Stimulated activated CD4-positive, alpha-beta T cell treated with anti-CD3 and anti-CD28 coated beads, Interleukin-12 subunit alpha, Interleukin-12 subunit beta, amount 100 ng/mL, for 24 hours (primary cell): ENCODE measurements at regions not wholly inside any gene's neighbourhood (a gene's known extent, or its start where the extent isn't known, plus 50 kb on each side); places are given as distances from the start of the nearest gene placed in this dataset.
"Not testable (repeated sequence)": the region's sequence is repeated elsewhere in the genome, so short reads cannot be mapped to it uniquely, and the experiment has no call there.

Experiments used
- DNase-seq, 2 experiments: peaks; one replicate each; pipeline ENCODE4 v3.0.0-alpha.2; 2020; ENCODE audit warnings: low read depth in 2 of 2

- DNase-seq = no peak
Measured at GRCh38 chr3:159371961-159372360, 570.1 kb downstream of the MFSD1 start.

GRCh38 chr3:159378396-159379194 lies 576.7 kb downstream of the MFSD1 start:
- DNase-seq = no peak

- no peak for DNase-seq
Measured at GRCh38 chr3:159380891-159381290, 579.0 kb downstream of the MFSD1 start.

GRCh38 chr3:159390656-159391212 lies 588.9 kb downstream of the MFSD1 start:
- DNase-seq = no peak

- not testable (repeated sequence) for DNase-seq
Measured at GRCh38 chr3:159397683-159398082, 591.0 kb upstream of the IL12A start.

- DNase-seq = no peak
Measured at GRCh38 chr3:159401069-159401468, 587.6 kb upstream of the IL12A start.

- DNase-seq = not testable (repeated sequence)
Measured at GRCh38 chr3:159409711-159410110, 578.9 kb upstream of the IL12A start.

- DNase-seq = no peak
Measured at GRCh38 chr3:159413319-159413718, 575.3 kb upstream of the IL12A start.

- no peak for DNase-seq
Measured at GRCh38 chr3:159416856-159417255, 571.8 kb upstream of the IL12A start.

- DNase-seq = no peak
Measured at GRCh38 chr3:159417761-159418160, 570.9 kb upstream of the IL12A start.

GRCh38 chr3:159418571-159419526 lies 569.8 kb upstream of the IL12A start:
- DNase-seq = no peak

- DNase-seq = no peak
Measured at GRCh38 chr3:159429702-159430101, 558.9 kb upstream of the IL12A start.

- DNase-seq = no peak
Measured at GRCh38 chr3:159432682-159433340, 555.8 kb upstream of the IL12A start.

- no peak for DNase-seq
Measured at GRCh38 chr3:159439346-159439745, 549.3 kb upstream of the IL12A start.

- no peak for DNase-seq
Measured at GRCh38 chr3:159441279-159441678, 547.4 kb upstream of the IL12A start.

- no peak for DNase-seq
Measured at GRCh38 chr3:159443266-159443665, 545.4 kb upstream of the IL12A start.

- no peak for DNase-seq
Measured at GRCh38 chr3:159447841-159448240, 540.8 kb upstream of the IL12A start.

- no peak for DNase-seq
Measured at GRCh38 chr3:159448902-159449301, 539.7 kb upstream of the IL12A start.

- no peak for DNase-seq
Measured at GRCh38 chr3:159451067-159451466, 537.6 kb upstream of the IL12A start.

- no peak for DNase-seq
Measured at GRCh38 chr3:159451482-159451881, 537.2 kb upstream of the IL12A start.

GRCh38 chr3:159453036-159453435 lies 535.6 kb upstream of the IL12A start:
- DNase-seq = no peak

GRCh38 chr3:159453945-159454344 lies 534.7 kb upstream of the IL12A start:
- no peak for DNase-seq
